Epithelial cell of proximal tubule (primary cell): ENCODE measurements at regions not wholly inside any gene's neighbourhood (a gene's known extent, or its start where the extent isn't known, plus 50 kb on each side); places are given as distances from the start of the nearest gene placed in this dataset.
"Not testable (repeated sequence)": the region's sequence is repeated elsewhere in the genome, so short reads cannot be mapped to it uniquely, and the experiment has no call there.

Source experiments
- DNase-seq: peaks from one replicate; pipeline ENCODE4 v3.0.0-alpha.2; 2011; ENCODE audit warnings: low read depth
- H3K4me3 ChIP-seq: 2 replicates; pipeline ENCODE4 v1.5.1; 2011; ENCODE audit warnings: low read depth, mild to moderate bottlenecking, low read length
- CTCF ChIP-seq: conservative IDR thresholded peaks from 2 replicates; pipeline ENCODE4 v1.5.1; 2012; ENCODE audit warnings: low read depth, mild to moderate bottlenecking, low read length

- no peak for TF ChIP-seq CTCF
- DNase-seq, result no peak
- H3K4me3 ChIP-seq, result no peak overlapping the region
These were observed 686.3 kb downstream of the XPNPEP1 start for GRCh38 chr10:109237050-109237449.

DNA sequence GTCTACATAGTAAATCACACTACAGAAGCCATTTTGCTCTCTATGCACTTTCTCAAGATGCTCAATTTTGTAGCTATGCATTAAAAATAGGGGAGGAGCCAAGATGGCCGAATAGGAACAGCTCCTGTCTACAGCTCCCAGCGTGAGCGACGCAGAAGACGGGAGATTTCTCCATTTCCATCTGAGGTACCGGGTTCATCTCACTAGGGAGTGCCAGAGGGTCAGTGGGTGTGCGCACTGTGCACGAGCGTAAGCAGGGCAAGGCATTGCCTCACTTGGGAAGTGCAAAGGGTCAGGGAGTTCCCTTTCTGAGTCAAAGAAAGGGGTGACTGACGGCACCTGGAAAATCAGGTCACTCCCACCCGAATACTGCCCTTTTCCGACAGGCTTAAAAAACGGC lies 699.8 kb downstream of the XPNPEP1 start:
- H3K4me3 ChIP-seq, DNase-seq: not testable (repeated sequence)

- H3K4me3 ChIP-seq, result no peak overlapping the region
- DNase-seq, result no peak
- TF ChIP-seq CTCF, result no peak
These were observed 703.2 kb downstream of the XPNPEP1 start for GRCh38 chr10:109219935-109220605.

- no peak for TF ChIP-seq CTCF
- DNase-seq, result no peak
- H3K4me3 ChIP-seq, result no peak overlapping the region
These were observed 705.1 kb downstream of the XPNPEP1 start for GRCh38 chr10:109218207-109218606.

DNA sequence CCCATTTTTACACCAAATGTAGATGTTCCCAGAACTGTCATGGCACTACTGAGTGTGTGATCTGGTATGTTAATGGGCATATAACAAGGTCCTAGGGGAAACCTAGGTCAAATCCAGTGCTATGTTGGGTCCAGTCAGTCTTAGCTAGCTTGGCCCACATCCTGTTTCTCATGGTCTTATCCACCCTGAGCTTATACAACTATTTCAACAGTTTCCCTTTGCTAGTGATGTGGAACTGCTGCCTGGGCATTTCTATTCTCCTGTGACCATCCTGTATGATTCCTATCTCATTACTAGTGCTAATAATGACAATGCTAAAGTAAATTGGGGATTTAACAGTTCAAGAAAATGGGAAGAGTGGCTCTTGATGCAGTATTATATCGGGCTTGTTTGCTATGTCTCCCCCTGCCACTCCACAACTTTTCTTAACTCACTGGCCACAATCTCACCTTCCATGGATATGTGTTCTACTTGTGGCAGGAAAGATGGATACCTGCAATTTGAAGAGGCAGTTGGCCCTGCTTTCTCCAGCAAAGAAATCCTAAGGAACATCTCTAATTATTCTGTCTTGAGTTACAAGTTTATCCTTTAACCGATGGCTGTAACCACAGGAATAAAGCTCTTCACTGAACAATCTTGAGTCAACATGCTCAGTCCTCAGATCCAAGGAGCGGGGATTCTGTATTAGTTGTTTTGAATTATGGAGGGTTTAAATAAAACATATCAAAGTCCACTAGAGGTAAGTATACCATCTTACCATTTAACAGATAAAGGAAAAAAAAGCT lies 707.8 kb downstream of the XPNPEP1 start:
- H3K4me3 ChIP-seq, result no peak overlapping the region
- peak; percentile 92 for DNase-seq
- TF ChIP-seq CTCF, result no peak

- DNase-seq, result peak; percentile 61
- H3K4me3 ChIP-seq, result not testable (repeated sequence)
These were observed 708.4 kb downstream of the XPNPEP1 start for GRCh38 chr10:109214891-109215290.

DNA sequence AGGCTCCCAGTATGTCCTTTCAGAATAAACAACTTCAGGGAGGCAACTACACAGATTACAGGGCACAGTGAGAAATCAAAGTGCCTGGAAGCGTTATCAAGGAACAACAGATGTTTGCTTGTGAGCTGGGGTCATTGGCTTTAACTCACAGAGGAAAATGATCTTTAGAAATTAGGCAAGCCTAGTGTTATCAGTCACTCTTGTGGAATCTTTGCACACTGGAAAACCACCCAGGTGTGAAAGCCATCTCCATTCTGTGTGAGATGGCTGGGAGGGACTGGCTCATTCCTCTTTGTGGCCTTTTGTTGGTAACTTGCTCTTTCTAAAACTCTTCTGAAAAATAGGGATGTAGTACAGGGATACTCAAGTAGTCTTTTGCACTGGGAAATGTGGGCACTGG lies 716.0 kb downstream of the XPNPEP1 start:
- TF ChIP-seq CTCF, result no peak
- peak; percentile 47 for DNase-seq
- no peak overlapping the region for H3K4me3 ChIP-seq
